WI38 (cell line): ENCODE measurements at regions not wholly inside any gene's neighbourhood (a gene's known extent, or its start where the extent isn't known, plus 50 kb on each side); places are given as distances from the start of the nearest gene placed in this dataset.

ENCODE experiments used
- H3K4me3 ChIP-seq: 2 replicates; pipeline ENCODE4 v1.5.1; 2011; ENCODE audit warnings: low read depth, mild to moderate bottlenecking, control low read depth, low read length
- CTCF ChIP-seq: IDR thresholded peaks from 2 replicates; pipeline ENCODE4 v1.5.1; 2012; ENCODE audit warnings: low read depth, mild to moderate bottlenecking, control low read depth, low read length

GRCh38 chr5:125106881-125107280 lies 360.4 kb upstream of the ZNF608 start:
- TF ChIP-seq CTCF, result no peak
- no peak overlapping the region for H3K4me3 ChIP-seq

GRCh38 chr5:125109293-125109692 lies 362.9 kb upstream of the ZNF608 start:
- H3K4me3 ChIP-seq, result no peak overlapping the region
- TF ChIP-seq CTCF, result no peak

GRCh38 chr5:125109816-125110215 lies 363.4 kb upstream of the ZNF608 start:
- TF ChIP-seq CTCF, result no peak
- no peak overlapping the region for H3K4me3 ChIP-seq

GRCh38 chr5:125112196-125112595 lies 365.8 kb upstream of the ZNF608 start:
- no peak for TF ChIP-seq CTCF

GRCh38 chr5:125113328-125113727 lies 366.9 kb upstream of the ZNF608 start:
- no peak for TF ChIP-seq CTCF

More at GRCh38 chr5:125112196-125112595, 365.8 kb upstream of the ZNF608 start:
- no peak overlapping the region for H3K4me3 ChIP-seq

GRCh38 chr5:125115195-125115525 lies 368.7 kb upstream of the ZNF608 start:
- TF ChIP-seq CTCF, result no peak
- H3K4me3 ChIP-seq, result no peak overlapping the region

More at GRCh38 chr5:125113328-125113727, 366.9 kb upstream of the ZNF608 start:
- no peak overlapping the region for H3K4me3 ChIP-seq

GRCh38 chr5:125117566-125117965 lies 371.1 kb upstream of the ZNF608 start:
- TF ChIP-seq CTCF, result no peak
- H3K4me3 ChIP-seq, result no peak overlapping the region
